Fibroblast of the conjunctiva (primary cell): ENCODE measurements at regions not wholly inside any gene's neighbourhood (a gene's known extent, or its start where the extent isn't known, plus 50 kb on each side); places are given as distances from the start of the nearest gene placed in this dataset.

Experiments used
- DNase-seq: peaks from one replicate; pipeline ENCODE4 v3.0.0-alpha.2; 2010; ENCODE audit warnings: low read depth

DNA sequence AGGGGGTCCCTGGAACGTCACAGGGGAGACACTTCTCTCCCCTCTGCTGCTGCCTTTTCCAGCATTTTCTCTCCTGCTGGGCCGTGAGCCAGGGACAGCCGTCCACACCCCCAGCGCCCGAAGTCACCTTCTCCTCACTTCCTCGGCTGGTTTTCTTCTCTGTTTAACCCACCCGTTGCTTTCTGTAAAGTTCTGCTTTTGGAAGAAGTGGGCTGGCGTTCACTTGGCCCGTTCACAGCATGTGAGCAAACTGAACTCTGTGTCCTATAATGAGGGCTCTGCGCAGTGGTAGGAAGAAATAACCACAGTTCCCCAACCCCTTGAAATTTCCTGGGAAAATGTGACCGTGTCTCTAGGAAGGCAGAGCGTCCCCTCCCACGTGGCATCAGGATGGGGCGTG is 187.0 kb upstream of the HDAC4 start:
- no peak for DNase-seq

DNA sequence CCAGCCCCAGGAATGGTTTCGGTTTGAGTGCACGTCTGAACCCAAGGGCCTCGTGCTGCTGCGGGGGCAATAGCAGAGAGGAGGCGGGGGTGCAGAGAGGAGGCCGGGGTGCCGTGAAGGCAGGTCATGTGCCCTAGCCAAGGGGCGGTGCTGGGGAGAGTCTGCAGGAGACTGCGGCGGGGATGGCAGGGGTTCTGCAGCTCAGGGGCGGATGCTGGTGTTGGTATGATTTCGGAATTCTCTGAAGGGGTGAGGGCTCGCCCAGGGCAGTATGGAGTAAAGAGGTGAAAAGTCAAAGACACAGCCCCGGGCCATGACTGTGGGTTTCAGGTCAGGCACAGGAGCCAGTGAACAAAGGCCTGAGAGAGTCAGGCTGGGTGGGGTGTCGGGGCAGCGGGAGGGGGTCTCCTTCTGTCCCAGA is 186.5 kb upstream of the HDAC4 start:
- no peak for DNase-seq

DNA sequence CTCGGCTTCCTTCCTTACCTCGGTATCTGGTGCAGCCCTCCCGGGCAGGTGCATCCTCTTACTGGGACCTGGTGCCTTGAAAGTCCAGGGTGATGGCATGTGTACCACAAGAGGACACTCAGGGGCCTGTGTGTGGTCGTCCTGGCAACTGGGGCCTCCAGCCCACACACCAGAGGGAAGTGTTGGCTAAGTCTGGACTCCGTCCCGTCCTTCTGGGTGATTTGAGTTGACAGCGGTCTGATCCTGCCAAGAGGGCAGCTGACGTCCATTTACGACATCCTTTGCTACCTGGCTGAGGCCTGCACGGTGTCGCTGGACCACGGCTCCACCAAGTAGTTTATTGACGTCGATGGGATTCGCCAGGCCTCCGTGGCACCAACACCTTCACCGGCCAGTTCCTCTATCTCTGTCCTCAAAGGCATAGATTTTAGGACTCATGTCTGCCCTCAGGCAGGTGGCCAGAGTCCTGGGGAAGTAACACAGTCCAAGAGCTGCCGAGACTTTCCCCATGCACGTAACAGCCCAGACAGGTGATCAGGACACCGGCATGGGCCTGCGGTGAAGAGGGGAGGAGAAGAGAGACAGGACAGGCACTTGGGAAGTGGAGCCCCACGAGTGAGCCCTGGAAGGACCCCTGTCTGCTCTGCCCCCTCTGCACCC is 186.0 kb upstream of the HDAC4 start:
- DNase-seq = no peak

DNA sequence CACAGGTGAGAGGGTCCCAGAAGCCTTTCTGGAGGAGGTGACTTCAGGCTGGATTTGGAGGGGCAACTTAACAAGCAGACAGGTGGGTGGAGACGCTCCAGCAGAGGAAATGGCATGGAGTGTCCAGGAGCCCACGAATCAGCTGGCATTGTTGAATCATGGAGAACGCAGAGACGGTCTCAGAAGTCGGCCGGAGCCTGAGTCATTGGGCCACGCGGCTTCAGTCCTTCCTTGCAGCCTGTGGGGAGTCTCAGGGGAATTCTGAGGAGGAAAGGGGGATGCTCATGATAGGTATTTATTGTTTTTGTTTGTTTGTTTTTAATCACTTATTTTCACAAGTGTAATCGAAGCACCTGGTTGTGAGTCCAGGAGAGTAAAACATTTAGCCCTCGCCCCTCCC is 184.6 kb upstream of the HDAC4 start:
- no peak for DNase-seq

DNA sequence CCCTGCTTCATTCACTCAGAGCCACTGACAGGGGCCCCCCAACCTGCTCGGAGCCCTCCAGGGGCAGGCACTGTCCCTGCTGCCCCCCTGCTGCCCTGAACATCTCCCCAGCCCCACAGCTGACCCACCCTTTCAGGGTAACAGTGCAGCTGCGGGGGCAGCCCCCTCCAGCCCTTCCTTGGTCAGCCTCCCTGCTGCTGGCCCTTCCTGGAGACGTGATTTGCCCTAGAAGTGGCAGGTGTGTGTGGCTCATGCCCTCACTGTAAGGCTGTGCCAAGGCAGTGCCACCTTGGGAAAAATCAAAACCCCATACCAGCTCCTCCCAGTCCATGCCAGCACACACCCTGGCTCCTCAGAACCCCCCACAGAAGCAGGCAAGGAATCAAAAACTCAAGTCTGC is 184.2 kb upstream of the HDAC4 start:
- no peak for DNase-seq

DNA sequence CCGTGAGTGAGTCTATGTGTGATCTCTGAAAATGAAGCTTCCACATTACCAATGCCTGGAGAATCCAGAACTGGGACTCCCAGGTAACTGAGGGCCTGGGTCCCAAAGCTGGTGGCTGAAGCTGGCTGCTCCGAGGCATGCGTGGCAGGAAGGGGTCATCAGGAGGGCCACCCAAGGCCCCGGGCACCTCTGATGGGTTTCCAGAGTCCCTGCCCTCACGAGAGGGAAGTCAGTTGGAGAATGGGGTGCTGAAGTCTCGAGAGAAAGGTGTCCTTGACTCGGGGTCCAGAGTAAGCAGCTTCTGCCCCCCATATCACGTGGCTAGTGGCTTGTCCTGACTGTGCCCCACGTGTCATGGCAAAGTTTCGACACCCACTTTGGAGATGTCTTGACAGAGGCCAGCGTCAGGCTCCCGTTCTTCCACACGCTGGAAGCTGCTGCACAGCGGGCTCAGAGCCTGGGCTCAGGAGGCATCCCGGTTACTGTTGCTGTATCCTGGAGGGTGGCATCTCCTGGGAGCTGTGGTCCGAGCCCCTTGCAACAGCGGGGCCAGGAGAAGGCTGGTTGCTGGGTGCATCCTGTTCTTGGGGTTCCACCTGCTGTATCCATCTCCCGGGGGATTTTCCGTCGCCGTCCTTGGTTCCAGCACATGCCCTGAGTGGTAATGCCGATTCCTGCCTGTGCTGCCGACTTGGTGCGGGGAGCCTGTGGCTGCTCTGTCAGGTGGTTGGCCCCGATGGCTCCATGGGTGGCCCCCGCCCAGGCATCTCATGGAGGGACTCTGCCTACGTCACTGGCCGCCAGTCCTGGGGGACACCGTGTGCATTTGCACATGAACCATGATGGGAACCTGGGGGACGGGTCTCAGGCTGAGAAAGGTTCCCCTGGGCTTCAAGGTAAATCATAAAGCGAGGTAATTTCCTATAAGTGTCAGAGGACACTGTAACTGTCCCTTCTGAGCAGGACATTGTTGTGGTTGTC is 183.3 kb upstream of the HDAC4 start:
- DNase-seq = no peak

DNA sequence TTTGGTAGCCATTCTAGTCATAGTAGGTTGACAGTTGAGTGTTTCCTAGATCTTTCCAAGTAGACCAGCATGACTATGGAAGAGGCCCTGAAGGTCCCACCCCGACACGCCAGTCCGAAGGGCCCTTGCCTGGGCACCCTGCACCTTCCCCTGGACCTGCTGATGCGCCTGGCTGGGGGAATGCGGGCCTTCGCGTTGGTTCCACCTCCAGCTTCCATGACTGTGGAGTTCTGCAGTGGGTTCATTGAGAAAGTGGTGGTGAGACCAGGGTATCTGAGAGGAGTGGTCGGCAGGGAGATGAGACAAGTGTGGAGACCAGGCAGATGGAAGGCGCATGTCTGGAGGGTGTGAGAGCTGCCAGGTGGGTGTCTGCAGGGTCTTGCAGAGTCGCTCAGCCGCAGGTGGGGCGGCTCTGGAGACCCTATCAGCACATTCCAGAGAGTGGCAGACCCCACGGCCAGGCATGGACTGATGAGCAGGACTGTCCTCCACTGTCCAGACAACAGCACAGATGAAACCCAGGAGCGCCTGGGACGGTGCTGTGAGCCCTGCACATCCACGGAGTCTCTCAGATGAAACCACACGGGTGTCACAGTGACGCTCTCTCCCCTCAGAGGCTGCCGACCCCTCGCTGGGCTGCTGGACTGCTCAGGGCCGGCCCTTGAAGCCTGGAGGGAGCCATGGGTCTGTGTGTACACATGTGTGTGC is 182.5 kb upstream of the HDAC4 start:
- DNase-seq = no peak

DNA sequence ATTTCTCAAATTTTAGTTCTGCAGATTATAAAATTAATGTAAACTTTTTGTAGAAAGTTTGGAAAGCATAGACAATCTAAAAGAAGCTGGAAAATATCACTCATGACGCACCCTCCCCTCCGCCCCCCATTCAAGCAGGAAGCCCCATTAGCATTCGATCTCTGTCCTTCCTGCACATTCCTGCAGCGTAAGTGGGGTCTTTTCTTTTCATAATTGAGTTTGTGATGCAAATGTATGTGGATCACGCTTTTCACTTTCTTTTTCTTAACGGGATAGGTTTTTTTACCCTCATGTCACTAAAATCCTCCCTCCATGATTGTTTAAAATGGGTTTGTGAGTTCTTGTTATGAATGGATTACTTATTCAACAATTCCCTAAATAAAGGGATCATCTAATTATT is 181.7 kb upstream of the HDAC4 start:
- no peak for DNase-seq

DNA sequence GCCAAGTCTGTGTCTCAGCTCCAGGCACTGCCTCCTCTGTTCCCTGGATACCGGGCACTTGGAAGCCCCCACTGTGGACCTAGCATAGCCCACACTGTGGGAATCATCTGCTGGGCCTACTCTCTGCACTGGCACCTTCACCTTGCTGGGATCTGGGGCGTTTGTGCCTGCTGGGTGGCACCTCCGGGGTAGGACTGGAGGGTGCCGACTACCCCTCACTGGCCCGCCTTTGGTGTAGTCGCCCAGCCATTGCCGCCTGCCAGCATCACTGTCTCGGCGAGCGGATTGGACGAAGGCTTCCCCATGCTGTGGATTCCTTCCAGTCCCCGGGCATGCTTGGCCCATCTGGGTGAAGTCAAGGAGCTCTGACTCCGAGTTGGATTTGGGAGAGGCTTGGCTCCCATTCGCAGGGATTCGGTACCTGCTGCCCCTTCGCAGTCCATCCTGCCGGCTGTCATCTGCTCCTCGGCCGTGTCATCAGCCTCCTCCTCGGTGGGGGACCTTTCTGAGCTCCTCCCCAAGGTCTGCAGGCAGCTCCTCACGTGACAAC is 180.6 kb upstream of the HDAC4 start:
- DNase-seq = no peak

DNA sequence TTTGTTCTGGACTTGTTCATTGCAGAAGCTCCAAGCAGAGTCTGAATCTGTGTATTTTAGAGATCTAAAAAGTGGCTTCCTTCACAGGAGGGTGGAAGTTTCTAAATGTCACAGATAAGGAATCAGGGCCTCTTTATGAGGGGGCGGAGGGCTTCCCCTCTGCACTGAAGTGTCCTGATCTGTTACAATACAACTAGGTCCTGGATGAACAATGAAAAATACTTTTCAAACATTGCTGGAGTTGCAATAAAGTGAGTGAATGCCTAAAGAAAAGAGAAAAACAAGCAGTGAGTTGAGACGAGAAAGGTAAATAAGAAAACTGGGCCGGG is 179.3 kb upstream of the HDAC4 start:
- no peak for DNase-seq

DNA sequence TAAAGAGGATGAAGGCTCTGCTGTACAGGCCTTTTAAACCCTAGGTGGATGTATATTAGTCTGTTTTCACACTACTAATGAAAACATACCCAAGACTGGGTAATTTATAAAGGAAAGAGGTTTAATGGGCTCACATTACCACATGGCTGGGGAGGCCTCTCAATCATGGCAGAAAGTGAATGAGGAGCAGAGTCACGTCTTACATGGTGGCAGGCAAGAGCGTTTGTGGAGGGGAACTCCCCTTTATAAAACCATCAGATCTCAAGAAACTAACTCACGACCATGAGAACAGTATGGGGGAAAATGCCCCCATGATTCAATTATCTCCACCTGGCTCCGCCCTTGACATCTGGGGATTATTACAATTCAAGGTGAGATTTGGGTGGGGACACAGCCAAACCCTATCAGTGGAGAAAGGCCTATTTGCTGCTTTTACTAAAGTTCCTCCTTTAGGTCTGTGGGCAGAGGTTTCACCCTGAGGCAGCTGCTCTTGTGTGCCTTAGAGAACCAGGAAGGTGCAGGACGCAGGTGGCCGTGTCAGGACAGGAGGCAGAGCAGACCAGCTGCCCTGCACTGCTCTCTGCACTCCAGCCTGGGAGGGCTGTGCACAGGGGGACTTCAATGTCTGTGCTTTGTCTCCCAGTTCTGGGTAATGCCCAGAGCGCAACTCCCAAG is 178.8 kb upstream of the HDAC4 start:
- no peak for DNase-seq

DNA sequence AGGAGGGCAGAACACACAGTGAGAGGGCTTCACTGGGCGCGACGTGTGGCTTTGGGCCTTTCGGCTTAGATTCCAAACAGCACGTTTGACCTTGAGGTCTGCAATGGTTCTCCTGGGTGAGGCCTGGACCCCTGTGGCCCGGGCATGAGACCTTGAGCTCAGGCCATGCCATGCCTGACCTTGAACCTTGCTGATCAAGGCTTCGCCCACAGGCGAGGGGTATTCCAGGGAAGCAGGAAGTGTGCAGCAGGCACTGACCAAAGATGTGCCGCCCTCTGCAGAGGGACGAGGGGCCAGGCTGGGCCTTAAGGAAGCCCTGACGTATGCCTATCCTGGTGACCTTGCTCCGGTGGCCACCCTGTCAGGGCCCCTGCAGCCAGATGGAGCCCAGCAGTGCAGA is 178.3 kb upstream of the HDAC4 start:
- no peak for DNase-seq

DNA sequence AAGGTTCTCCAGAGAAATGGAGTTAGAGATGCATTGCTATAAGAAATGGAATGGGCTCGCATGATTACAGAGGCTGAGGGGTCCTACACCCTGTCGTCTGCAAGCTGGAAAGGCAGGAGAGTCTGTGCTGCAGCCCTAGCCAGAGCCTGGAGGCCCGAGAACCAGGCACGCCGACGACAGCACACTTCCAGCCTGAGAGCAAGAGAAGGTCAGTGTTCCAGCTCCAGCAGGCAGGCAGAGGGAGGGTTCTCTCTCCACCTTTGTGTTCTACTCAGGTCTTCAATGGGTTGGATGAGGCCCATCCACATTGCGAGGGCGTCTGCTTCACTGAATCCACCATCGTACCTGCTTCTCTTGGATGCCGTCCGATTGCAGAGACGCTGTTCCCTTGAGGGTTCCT is 177.6 kb upstream of the HDAC4 start:
- no peak for DNase-seq

DNA sequence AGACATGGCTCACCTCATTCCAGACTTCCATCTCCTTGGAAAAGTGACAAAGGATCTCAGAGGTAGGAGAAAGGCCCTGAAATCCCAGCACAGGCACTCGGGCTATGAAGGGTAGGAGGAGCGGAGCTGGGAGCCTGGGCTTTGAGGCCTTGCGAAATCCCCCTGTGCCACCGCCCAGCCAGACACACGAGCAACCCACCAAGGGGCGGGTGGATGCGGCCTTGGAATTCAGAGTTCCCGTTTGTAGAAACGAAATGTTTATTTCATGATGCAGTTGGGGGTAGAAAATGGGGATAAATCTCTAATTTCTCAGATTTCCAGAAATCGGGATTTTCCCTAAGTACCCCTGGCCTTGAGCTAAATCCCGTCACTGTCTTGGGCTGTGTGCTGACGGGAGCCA is 177.1 kb upstream of the HDAC4 start:
- no peak for DNase-seq

DNA sequence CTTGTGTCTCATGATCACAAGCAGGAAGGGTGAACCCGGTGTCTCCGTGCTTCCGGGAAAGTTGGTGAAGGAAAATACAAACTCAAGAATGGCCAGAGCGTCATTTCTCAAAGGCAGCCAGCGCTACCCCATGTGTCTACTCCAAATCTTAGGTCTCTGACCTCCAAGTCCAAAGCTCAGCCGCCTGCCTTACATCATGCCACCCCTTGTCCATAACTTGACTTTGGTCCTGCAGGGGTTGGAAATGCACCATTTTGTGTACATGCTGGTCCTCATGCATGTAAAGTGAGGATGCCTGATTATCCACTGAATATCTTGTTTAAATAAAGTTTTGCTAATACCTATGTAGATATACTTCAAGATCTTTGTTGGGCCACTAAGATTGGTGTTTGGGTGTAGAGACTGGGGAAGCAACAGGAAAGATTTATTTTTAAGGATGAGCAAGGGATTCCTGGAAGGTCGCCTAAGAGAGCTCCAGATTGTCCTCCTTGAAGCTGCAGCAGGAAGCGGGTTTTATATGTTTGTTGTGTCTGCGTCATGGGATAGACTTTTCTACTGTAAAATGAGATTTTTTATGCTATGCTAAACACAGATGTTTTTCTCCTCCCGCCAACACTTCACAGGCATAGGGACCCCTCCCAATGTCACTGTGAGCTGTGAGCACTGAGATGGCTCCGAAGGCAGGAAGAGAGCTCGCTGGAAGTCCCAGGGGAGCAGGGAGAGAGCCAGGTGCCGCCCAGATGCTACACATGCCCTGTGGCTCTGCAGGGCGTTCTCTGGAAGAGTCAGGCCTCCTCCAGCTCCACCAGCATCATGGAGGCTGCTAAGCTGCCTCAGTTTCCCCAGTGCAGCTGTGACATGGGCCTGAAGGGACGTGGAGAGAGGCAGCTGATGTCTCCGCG is 176.2 kb upstream of the HDAC4 start:
- DNase-seq = no peak

DNA sequence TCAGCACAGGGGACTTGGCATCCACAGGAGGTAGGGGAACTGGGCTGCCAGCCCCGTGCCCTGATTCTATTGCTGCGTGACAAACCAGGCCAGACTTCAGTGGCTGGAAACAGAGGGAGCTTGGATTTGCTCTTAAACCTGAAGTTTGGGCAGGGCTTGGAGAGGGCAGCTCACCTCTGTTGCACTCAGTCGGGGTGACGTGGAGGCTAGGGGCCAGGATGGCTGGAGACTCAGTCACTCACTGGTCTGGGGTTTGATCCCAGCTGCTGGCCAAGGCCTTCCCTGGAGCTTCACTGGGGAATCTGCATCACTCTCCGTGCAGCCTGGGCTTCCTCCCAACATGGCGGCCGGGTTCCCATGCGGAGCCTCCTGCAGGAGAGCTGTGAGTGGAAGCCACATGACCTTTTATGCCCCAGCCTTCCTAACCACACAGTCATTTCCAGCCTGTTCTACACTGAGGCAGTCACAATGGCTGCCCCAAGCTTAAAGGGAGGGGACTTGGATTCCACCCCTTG is 175.2 kb upstream of the HDAC4 start:
- no peak for DNase-seq

DNA sequence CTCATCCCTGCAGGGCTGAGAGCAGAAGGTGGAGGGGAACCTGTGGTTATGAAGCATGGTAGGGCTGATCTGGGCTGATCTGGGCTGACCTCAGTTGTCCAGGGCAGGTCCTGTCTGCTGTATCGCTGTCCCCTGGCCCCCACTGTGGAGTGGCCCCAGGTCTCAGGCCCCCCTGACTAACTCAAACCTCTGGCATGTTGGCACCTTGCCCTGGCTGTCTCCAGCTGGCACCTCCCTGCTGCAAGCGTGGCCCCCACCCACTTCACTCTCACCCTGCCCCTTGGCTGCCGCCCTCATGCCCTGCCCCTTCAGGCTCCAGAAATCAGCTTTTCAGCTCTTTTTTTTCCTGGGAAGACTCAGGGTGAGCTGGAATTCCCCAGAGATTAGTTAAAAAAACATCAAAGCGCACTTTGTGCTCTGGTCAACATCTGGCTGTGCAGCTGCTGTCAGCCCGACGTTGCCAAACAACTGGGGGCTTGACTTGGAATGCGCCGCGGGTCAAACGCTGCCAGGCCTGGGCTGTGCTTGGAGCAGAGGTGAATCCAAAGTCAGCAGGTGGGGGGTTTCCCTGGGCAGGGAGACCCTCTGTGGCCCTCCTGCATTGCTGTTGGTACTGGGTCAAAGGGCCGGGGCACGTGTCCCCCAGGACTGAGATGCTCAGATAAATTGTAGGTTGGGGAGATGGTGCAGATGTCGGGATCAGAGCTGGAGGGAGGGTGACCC is 173.8 kb upstream of the HDAC4 start:
- no peak for DNase-seq

DNA sequence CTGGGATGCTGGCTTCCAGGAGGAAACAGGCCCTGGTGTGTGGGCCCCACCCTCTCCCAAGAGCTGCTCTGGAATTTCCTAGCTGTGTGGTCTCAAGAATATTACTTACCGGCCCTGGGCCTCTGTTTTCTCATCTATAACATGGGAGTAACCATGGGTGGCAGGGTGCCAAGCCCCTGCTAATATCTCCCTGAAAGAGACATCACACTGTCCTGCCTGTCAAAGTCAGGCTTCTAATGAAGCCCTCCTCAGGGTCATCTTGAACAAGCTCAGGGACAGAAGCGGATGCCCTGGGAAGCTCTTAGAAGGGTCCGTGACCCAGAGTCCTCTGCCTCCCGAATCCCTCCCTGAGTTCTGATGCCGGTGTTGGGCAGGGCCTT is 173.2 kb upstream of the HDAC4 start:
- no peak for DNase-seq

DNA sequence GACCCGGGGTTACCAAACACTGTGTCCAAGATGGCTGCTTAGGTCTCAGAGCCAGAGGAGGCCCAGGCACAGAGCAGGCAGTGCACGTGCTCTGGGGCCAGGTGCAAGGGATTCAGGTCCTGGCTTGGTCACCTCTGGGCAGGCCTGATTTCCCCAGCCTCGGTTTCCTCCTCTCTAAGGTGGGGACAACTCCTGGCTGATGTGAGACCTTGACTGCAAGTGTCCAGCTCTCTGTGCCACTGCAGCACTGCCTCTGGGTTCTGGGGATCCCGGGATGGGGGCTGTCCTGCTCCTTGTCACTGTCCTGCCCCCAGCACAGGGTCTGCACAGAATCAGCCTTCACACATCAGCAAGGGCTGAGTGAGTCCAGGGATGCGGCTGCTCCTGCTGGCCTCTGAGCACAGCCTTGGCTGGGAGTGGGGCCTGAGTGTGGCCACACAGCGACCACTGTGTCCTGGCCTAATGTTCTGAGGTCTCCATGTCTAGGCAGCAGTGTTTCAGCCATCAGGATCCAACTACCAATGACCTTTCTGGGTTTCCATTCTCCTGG is 170.2 kb upstream of the HDAC4 start:
- DNase-seq = no peak
